ENCODE measurements at regions not wholly inside any gene's neighbourhood (a gene's known extent, or its start where the extent isn't known, plus 50 kb on each side); places are given as distances from the start of the nearest gene placed in this dataset.
"Not testable (repeated sequence)": the region's sequence is repeated elsewhere in the genome, so short reads cannot be mapped to it uniquely, and the experiment has no call there.

GRCh38 chr4:20015636-20016224, 236.0 kb upstream of the SLIT2 start:
- POLR2A ChIA-PET: no interaction called here
- no peak for DNase-seq
- H3K27me3 ChIP-seq (ENCODE audit: insufficient read depth): no peaks in the 10 kb centered on the region
- TF ChIP-seq TEAD4 (IDR thresholded peaks at IDR 0.05; ENCODE audit: borderline replicate concordance, insufficient read depth) (no peak), FOXM1 (IDR thresholded peaks at IDR 0.05; ENCODE audit: low read depth) (no peak)
- TF ChIP-seq, protein P1, sequence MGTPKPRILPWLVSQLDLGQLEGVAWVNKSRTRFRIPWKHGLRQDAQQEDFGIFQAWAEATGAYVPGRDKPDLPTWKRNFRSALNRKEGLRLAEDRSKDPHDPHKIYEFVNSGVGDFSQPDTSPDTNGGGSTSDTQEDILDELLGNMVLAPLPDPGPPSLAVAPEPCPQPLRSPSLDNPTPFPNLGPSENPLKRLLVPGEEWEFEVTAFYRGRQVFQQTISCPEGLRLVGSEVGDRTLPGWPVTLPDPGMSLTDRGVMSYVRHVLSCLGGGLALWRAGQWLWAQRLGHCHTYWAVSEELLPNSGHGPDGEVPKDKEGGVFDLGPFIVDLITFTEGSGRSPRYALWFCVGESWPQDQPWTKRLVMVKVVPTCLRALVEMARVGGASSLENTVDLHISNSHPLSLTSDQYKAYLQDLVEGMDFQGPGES (IDR thresholded peaks at IDR 0.05; ENCODE audit: low read depth, low read length): no peak
- no peak overlapping the region for H2AFZ ChIP-seq (ENCODE audit: low read depth)
- H3K79me2 ChIP-seq (ENCODE audit: insufficient read depth): no peaks in the 10 kb centered on the region
- H3K9ac ChIP-seq: no peak overlapping the region
- H3F3A ChIP-seq (replicated peaks; ENCODE audit: insufficient read depth): peaks cover 23% of the 10 kb centered on the region
- CTCF ChIA-PET: interaction anchor here (0.8 kb wide), 1 partner anchor 232 kb away, joined by 3 read pairs; no protein-coding TSS in a partner anchor
- H3K36me3 ChIP-seq (replicated peaks in 1 of 2; ENCODE audit: control insufficient read depth in 1 of 2, insufficient read depth in 2 of 2, low read length in 1 of 2): no peaks in the 10 kb centered on the region
- H3K4me1 ChIP-seq (ENCODE audit: control insufficient read depth in 1 of 2, insufficient read depth in 2 of 2, low read depth in 1 of 2, low read length in 1 of 2): peaks cover 3 to 12% of the 10 kb centered on the region in 2 experiments; a peak in 3 of 4 replicates
- H3K4me2 ChIP-seq: no peak overlapping the region
- no peaks in the 10 kb centered on the region for H3K9me3 ChIP-seq
- no peak overlapping the region for H3K4me3 ChIP-seq (ENCODE audit: low read depth in 2 of 2, low read length in 1 of 2)
- no peaks in the 10 kb centered on the region for H4K20me1 ChIP-seq (ENCODE audit: insufficient read depth)
- WGBS (ENCODE audit: low lambda C conversion rate): 74% methylated on average over 4 of the region's 4 CpGs
- H3K27ac ChIP-seq (ENCODE audit: low read depth in 2 of 2, low read length in 1 of 2): peak overlapping the region in 1 of 2 experiments; percentile 92; a peak in 1 of 4 replicates
- no peaks in the 10 kb centered on the region for H3K9me2 ChIP-seq

GRCh38 chr4:20003836-20004558, 247.7 kb upstream of the SLIT2 start:
- H3K27me3 ChIP-seq (ENCODE audit: insufficient read depth); H3K4me2 ChIP-seq; H3K36me3 ChIP-seq (replicated peaks in 1 of 2; ENCODE audit: control insufficient read depth in 1 of 2, insufficient read depth in 2 of 2, low read length in 1 of 2); H3K9ac ChIP-seq; H3K27ac ChIP-seq (ENCODE audit: low read depth in 2 of 2, low read length in 1 of 2); H3K79me2 ChIP-seq (ENCODE audit: insufficient read depth); H3K9me2 ChIP-seq; POLR2A ChIA-PET; H3K4me1 ChIP-seq (ENCODE audit: control insufficient read depth in 1 of 2, insufficient read depth in 2 of 2, low read depth in 1 of 2, low read length in 1 of 2); H3K9me3 ChIP-seq; CTCF ChIA-PET; DNase-seq; H3F3A ChIP-seq (replicated peaks; ENCODE audit: insufficient read depth); H4K20me1 ChIP-seq (ENCODE audit: insufficient read depth); H3K4me3 ChIP-seq (ENCODE audit: low read depth in 2 of 2, low read length in 1 of 2); H2AFZ ChIP-seq (ENCODE audit: low read depth): not testable (repeated sequence)
- 89% methylated on average over 14 of the region's 52 CpGs for WGBS (ENCODE audit: low lambda C conversion rate)

DNA sequence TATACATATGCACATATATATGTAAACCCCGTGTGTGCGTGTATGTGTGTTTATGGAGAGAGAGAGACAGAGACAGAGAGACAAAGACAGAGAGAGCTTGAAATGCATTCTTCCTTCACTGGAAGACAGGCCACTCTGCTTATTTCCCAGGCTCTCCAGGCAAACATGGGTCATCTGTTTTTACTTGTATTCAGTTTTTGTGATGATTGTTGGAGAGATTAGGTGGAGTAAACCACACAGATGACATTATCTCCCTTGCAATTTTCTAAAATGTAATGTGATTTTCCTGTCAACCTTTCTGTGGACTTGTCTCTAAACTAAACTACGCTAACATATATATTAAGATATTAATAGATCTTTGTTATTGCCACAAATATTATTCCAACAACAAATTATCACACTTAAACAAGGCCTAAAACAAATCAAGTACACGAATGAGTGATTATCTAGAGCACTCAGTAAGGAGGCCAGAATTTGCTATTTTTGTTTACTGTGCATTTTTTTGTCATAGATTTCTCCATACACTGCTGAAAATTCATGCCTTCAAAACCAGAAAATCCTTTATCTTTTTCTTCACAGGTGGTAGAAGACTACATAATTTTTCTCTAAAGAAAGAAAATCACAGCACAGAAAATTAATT, 251.8 kb upstream of the SLIT2 start:
- H2AFZ ChIP-seq (ENCODE audit: low read depth): no peak overlapping the region; the same call in 1 of the 2 replicates
- no peak overlapping the region for H3K4me3 ChIP-seq (ENCODE audit: low read depth in 2 of 2, low read length in 1 of 2)
- no peaks in the 10 kb centered on the region for H3K79me2 ChIP-seq (ENCODE audit: insufficient read depth)
- ChIA-PET POLR2A (no interaction called here), CTCF (interaction anchor here (1.5 kb wide), 1 partner anchor 248 kb away, joined by 6 read pairs; no protein-coding TSS in a partner anchor)
- H4K20me1 ChIP-seq (ENCODE audit: insufficient read depth): no peaks in the 10 kb centered on the region
- H3F3A ChIP-seq (replicated peaks; ENCODE audit: insufficient read depth): no peaks in the 10 kb centered on the region
- H3K27me3 ChIP-seq (ENCODE audit: insufficient read depth): no peaks in the 10 kb centered on the region
- H3K9ac ChIP-seq: no peak overlapping the region
- no peaks in the 10 kb centered on the region for H3K9me3 ChIP-seq
- H3K27ac ChIP-seq (ENCODE audit: low read depth in 2 of 2, low read length in 1 of 2): peak overlapping the region in 1 of 2 experiments; percentile 60; a peak in 2 of 4 replicates
- TF ChIP-seq RCOR1 (IDR thresholded peaks at IDR 0.05; ENCODE audit: low read length) (peak; percentile 82; the same call in 1 of the 2 replicates), RFX5 (IDR thresholded peaks at IDR 0.05; ENCODE audit: low read length) (no peak), RAD21 (IDR thresholded peaks at IDR 0.05; ENCODE audit: low read length) (peak; percentile 33; the same call in 1 of the 2 replicates), POLR2AphosphoS5 (IDR thresholded peaks at IDR 0.05; ENCODE audit: low read depth, low read length) (no peak), EP300 (IDR thresholded peaks at IDR 0.05; ENCODE audit: borderline replicate concordance in 1 of 2, low read depth in 1 of 2, low read length in 1 of 2) (peak in 1 of 2 experiments; percentile 88; a peak in 2 of 4 replicates), GATA2 (CRISPR knock-in tag; IDR thresholded peaks at IDR 0.05) (peak; percentile 92), YY1 (IDR thresholded peaks at IDR 0.05; ENCODE audit: low read depth) (no peak), TCF12 (IDR thresholded peaks at IDR 0.05) (peak; percentile 41; the same call in 1 of the 2 replicates), MXI1 (IDR thresholded peaks at IDR 0.05; ENCODE audit: low read depth, low read length) (peak; percentile 44; the same call in 1 of the 2 replicates), CHD2 (IDR thresholded peaks at IDR 0.05; ENCODE audit: low read length, partially characterized antibody) (peak; percentile 75), FOXJ3 (CRISPR knock-in tag; IDR thresholded peaks at IDR 0.05) (peak; percentile 56; the same call in 1 of the 2 replicates)
- no peaks in the 10 kb centered on the region for H3K36me3 ChIP-seq (replicated peaks in 1 of 2; ENCODE audit: control insufficient read depth in 1 of 2, insufficient read depth in 2 of 2, low read length in 1 of 2)
- no peaks in the 10 kb centered on the region for H3K9me2 ChIP-seq
- no peaks in the 10 kb centered on the region; a peak in 1 of 4 replicates for H3K4me1 ChIP-seq (ENCODE audit: control insufficient read depth in 1 of 2, insufficient read depth in 2 of 2, low read depth in 1 of 2, low read length in 1 of 2)
- peak; percentile 71 for DNase-seq
- WGBS (ENCODE audit: low lambda C conversion rate): 52% methylated on average over 4 of the region's 4 CpGs
- H3K4me2 ChIP-seq: no peak overlapping the region

Measured in SK-N-SH (cell line).